ENCODE measurements at regions not wholly inside any gene's neighbourhood (a gene's known extent, or its start where the extent isn't known, plus 50 kb on each side); places are given as distances from the start of the nearest gene placed in this dataset.

- no peaks in the 10 kb centered on the region for H3K36me3 ChIP-seq
These were observed 220.0 kb downstream of the C3orf38 start for GRCh38 chr3:88369767-88370166.

GRCh38 chr3:88385090-88385489, 235.3 kb downstream of the C3orf38 start:
- no peaks in the 10 kb centered on the region for H3K4me1 ChIP-seq
- no peaks in the 10 kb centered on the region for H3K9me3 ChIP-seq
- H3K27me3 ChIP-seq = no peaks in the 10 kb centered on the region
- H3K27ac ChIP-seq = no peak overlapping the region
- DNase-seq = no peak
- intact Hi-C loops (cut with DNase I; ENCODE audit: low total_unique reads) = no loop called here
- no peak for TF ChIP-seq CTCF (IDR thresholded peaks at IDR 0.05)
- no peak overlapping the region for H3K4me3 ChIP-seq
- H3K36me3 ChIP-seq = no peaks in the 10 kb centered on the region

More at GRCh38 chr3:88369767-88370166, 220.0 kb downstream of the C3orf38 start:
- TF ChIP-seq CTCF (IDR thresholded peaks at IDR 0.05) = no peak
- H3K27ac ChIP-seq = no peak overlapping the region
- H3K4me1 ChIP-seq = no peaks in the 10 kb centered on the region
- H3K27me3 ChIP-seq = no peaks in the 10 kb centered on the region
- intact Hi-C loops (cut with DNase I; ENCODE audit: low total_unique reads) = no loop called here
- H3K9me3 ChIP-seq = no peaks in the 10 kb centered on the region
- DNase-seq = no peak
- H3K4me3 ChIP-seq = no peak overlapping the region

- H3K27ac ChIP-seq = no peak overlapping the region
- H3K36me3 ChIP-seq = no peaks in the 10 kb centered on the region
- no peaks in the 10 kb centered on the region for H3K4me1 ChIP-seq
- TF ChIP-seq CTCF (IDR thresholded peaks at IDR 0.05) = no peak
- no peak for DNase-seq
- intact Hi-C loops (cut with DNase I; ENCODE audit: low total_unique reads) = no loop called here
- no peaks in the 10 kb centered on the region for H3K9me3 ChIP-seq
- H3K4me3 ChIP-seq = no peak overlapping the region
- H3K27me3 ChIP-seq = no peaks in the 10 kb centered on the region
These were observed 248.8 kb downstream of the C3orf38 start for GRCh38 chr3:88398581-88398980.

- Histone ChIP-seq H3K27me3 (no peaks in the 10 kb centered on the region), H3K27ac (no peak overlapping the region), H3K4me1 (no peaks in the 10 kb centered on the region), H3K4me3 (no peak overlapping the region), H3K36me3 (no peaks in the 10 kb centered on the region), H3K9me3 (no peaks in the 10 kb centered on the region)
- DNase-seq = no peak
- intact Hi-C loops (cut with DNase I; ENCODE audit: low total_unique reads) = no loop called here
- TF ChIP-seq CTCF (IDR thresholded peaks at IDR 0.05) = no peak
These were observed 253.6 kb downstream of the C3orf38 start for GRCh38 chr3:88403319-88403718.

- DNase-seq = no peak
- Histone ChIP-seq H3K4me3 (no peak overlapping the region), H3K9me3 (no peaks in the 10 kb centered on the region), H3K27me3 (no peaks in the 10 kb centered on the region), H3K36me3 (no peaks in the 10 kb centered on the region), H3K4me1 (no peaks in the 10 kb centered on the region), H3K27ac (no peak overlapping the region)
- intact Hi-C loops (cut with DNase I; ENCODE audit: low total_unique reads) = no loop called here
- no peak for TF ChIP-seq CTCF (IDR thresholded peaks at IDR 0.05)
These were observed 258.3 kb downstream of the C3orf38 start for GRCh38 chr3:88408097-88408496.

- H3K36me3 ChIP-seq = no peaks in the 10 kb centered on the region
- intact Hi-C loops (cut with DNase I; ENCODE audit: low total_unique reads) = no loop called here
- no peak overlapping the region for H3K27ac ChIP-seq
- H3K4me3 ChIP-seq = no peak overlapping the region
- TF ChIP-seq CTCF (IDR thresholded peaks at IDR 0.05) = no peak
- H3K9me3 ChIP-seq = no peaks in the 10 kb centered on the region
- no peak for DNase-seq
- no peaks in the 10 kb centered on the region for H3K27me3 ChIP-seq
- H3K4me1 ChIP-seq = no peaks in the 10 kb centered on the region
These were observed 259.2 kb downstream of the C3orf38 start for GRCh38 chr3:88408935-88409334.
